SK-N-MC (cell line): ENCODE measurements at regions not wholly inside any gene's neighbourhood (a gene's known extent, or its start where the extent isn't known, plus 50 kb on each side); places are given as distances from the start of the nearest gene placed in this dataset.

ENCODE experiments used
- EZH2 ChIP-seq: fragments of 200-600 bp; sonication (generic); IDR thresholded peaks from one replicate; pipeline ENCODE4 v1.6.1; 2017; ENCODE audit warnings: antibody characterized with exemption
- FOXP2 ChIP-seq: optimal IDR thresholded peaks from 2 replicates; pipeline ENCODE3; 2011; ENCODE audit warnings: mild to moderate bottlenecking, moderate library complexity; ENCODE audit not compliant: insufficient read depth; ENCODE audit errors: extremely low read length, control extremely low read depth
- POLR2AphosphoS5 ChIP-seq: IDR thresholded peaks from 2 replicates; pipeline ENCODE4 v1.6.1; 2012; ENCODE audit warnings: mild to moderate bottlenecking, low read depth, low read length, borderline replicate concordance

DNA sequence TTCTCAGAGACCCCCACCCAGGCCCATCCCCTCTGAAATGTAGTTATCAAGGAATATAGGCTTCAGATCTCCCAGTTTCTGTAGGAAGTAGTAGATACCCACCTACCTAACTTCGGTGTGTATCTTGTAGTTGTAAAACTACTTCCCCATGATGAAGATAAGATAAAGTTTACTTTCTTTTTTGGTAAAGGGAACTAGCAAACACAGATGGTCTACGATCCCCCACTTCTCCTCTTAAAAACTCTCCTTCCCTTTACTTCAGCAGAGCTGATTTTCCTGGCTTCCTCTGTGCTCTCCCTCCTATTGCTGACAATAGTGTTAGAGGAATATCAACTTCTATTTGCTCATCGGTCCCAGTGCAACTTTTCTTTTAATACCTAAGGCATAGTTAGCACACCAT, 395.2 kb downstream of the RPL10L start:
- TF ChIP-seq EZH2, result no peak
- TF ChIP-seq POLR2AphosphoS5, result no peak
- no peak for TF ChIP-seq FOXP2
